IPS DF 4.7 (cell line): ENCODE measurements at regions not wholly inside any gene's neighbourhood (a gene's known extent, or its start where the extent isn't known, plus 50 kb on each side); places are given as distances from the start of the nearest gene placed in this dataset.
A peak's percentile ranks its signal among the peaks of the same experiment; 100 is the strongest.

Experiments
- DNase-seq: peaks from one replicate; pipeline ENCODE4 v3.0.0-alpha.2; 2013; ENCODE audit warnings: low spot score; ENCODE audit errors: extremely low read depth

DNA sequence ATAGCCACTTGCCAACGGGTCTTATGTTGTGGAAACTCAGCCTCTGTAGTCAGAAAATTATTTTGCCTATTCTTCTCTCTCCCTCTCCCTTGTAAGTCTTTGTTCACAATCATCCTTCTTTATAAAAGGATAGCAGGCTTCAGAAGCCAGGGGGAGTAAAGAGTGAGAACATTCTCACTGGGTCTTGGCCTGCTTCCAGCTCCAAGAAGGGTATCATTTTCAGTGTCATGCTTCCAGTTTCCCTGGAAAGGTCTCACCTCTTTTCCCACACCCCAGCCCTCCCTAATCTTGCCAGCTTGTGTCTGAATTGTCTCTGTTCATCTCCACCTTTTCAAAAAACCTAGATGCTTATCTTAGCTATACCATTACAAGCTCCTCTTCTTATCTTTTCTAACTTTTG lies 346.2 kb upstream of the LRRC7 start:
- no peak for DNase-seq

DNA sequence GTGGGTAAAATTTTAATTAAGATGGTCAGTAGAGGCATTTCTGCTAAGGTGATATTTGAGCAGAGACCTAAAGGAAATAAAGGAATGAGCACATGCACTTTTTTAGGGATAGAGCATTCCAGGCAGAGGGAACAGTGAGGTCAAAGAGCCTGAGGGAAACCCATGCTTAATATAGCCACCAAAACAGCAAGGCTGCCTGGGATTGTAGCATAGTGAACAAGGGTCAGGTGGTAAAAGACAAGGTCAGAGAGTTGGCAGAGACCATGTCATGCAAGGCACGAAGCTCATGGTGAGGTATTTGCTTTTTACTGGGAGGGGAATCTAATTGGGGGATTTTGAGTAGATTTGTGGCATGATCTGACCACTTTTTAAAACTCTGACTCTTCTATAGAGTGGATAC lies 344.6 kb upstream of the LRRC7 start:
- no peak for DNase-seq

DNA sequence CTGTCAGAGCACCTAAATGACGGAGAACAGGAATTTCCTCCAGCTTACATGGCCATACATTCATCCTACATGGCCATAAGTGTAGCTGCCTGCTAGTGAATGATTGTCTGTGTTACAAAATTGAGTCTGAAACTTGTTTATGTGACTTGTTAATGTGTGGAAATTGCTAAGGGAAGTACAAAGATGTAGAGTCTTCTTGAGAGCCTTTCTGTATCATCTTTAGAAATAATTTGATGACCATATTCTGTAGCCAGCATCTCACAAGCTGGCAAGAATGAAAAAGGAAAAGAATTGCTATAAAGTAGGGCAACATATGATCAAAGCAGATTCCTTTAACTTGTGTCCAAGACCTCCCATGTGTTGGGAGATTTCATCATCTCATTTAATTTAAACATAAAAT lies 339.2 kb upstream of the LRRC7 start:
- no peak for DNase-seq

DNA sequence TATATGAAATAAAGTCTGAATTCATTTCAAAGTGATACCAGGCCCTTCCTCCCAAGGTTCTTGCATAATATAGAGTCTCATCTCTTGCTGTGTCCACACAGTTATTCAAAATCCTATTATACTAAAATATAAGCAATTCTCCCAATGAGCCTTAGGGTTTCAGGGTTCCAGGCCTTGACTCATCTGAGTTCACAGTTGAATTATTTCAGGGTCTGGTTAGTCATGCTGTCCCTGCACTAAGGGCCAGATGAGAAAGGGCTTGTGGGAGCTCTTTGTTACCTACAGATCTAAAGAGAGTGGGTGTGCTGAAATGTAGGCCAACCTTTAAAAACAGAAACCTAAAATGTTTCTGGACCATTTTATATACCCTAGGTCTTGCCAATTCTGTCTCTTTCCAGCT lies 337.5 kb upstream of the LRRC7 start:
- DNase-seq, result no peak

DNA sequence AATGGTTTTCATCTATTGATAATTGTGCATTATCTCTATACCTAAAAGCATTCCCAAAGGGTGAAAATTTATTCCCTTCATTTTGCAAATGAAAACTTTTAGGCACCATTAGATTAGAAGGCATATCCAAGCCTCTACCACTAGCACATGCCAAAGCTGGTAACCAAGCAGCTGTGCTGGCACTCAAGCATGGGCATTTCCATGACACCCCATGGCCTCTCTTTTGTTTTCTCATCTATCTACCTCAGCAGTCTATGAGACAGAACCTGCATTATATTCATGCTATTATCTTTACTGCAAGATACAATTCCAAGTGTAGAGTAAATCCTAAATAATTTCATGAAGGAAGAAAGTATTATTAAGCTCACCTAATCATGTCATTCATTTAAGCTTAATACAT lies 334.3 kb upstream of the LRRC7 start:
- DNase-seq, result no peak

DNA sequence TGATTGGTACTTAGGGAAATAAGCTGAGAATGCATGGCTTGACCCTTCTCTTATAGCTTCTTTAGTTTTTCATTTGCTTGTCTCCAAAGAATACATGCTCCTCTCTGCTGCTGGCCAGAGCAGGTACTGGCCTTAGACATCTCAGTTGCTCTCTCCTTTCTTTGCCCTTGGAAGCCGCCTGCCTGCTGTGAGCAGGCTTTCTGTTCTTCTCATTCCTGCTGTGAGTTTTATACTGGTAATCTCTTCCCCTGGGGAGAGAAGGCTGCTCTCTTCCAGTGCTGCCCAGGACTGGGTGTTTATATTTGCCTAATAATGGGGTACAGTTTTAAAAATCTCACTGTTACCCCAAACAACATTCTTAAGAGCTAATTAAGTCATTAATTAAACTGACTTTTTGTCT lies 323.5 kb upstream of the LRRC7 start:
- DNase-seq, result peak; percentile 38

DNA sequence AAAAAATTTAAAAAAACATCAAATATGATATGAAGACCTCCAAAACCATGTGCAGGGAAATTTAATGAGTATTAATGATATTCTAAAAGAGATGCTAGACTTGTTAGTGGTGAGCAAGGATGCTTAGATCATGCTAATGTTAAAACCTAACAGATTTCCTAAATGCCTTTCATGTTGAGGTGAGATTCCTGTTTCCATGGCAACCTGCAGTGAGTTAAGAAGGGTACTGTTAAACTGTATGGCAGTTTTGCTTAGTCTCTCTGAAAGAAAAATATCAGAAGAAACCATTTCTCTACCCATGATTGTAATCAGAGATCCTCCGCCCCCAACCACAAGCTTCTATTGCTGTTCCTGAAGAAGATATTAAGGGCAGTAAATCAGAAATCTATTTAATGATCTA lies 321.6 kb upstream of the LRRC7 start:
- DNase-seq, result no peak

DNA sequence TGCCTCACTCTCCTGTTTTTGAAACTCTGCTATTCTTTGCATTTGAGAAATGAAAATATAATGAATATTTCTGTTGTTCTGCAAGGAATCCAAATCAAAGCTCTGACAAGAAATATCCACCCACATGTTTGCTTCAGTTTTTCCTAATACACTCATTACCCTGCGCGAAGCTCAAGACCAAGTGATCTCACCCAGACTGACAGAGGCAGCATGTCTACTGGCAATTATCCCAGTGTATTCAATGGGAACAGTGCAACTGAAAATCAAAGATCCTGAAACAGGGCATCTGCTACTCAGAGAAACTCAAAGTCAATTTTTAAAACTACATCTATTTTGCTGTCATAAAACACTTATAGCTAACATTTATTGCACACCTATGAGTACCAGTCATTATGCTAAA lies 321.0 kb upstream of the LRRC7 start:
- no peak for DNase-seq

DNA sequence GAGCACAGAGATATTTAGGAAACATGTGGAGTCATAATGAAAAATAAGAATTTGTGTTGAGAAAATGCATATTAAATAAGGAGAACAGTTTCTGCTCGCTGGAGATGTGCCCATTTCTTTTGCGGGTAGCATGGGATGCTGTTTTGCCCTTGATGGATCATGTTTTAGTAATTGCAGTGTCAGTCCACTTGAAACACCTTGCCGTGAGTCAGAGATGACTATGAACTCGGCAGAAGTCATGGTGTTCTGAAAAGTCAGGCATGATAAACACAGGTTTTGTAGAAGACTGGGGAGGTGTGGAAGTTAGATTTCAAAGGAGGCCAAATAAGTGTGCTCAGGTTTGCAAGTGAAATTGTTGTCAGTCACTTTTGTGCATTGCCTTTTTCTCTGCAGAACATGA lies 315.0 kb upstream of the LRRC7 start:
- DNase-seq, result no peak

DNA sequence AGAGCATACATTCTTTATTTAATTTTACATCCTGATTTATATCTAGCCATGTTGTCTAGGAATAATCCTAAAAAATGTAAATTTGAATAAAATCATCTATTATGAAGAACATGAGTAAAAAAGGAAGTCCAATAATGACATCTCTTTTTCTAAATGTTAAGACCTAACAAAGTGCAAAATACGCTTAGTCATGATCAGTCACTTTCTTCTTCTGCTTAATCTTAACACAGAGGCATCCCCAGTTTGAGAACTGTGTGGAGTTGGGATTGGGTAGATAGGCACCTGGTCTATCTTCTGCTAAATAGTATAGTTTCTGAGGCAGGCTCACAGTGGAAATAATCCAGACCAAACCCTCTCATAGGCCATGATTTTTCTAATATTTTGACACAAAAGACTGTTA lies 311.7 kb upstream of the LRRC7 start:
- no peak for DNase-seq

DNA sequence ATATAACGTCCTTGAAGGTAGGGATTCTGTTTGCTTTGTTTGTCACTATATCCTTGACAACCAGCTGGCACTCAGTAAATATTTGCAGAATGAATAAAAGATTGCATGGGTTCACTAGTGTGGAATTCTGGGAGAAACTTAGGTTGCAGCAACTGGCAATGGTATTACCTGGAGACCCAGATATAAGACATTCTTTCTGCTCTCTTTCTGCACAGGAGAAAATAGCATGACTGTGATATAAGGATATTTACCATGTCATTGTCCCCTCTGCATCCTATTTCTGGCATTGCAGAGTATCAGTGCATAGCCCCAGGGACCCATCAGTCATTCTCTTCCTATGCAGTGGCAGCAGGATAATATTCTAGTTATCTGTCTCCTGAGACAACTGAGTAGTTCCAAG lies 308.9 kb upstream of the LRRC7 start:
- DNase-seq, result no peak

DNA sequence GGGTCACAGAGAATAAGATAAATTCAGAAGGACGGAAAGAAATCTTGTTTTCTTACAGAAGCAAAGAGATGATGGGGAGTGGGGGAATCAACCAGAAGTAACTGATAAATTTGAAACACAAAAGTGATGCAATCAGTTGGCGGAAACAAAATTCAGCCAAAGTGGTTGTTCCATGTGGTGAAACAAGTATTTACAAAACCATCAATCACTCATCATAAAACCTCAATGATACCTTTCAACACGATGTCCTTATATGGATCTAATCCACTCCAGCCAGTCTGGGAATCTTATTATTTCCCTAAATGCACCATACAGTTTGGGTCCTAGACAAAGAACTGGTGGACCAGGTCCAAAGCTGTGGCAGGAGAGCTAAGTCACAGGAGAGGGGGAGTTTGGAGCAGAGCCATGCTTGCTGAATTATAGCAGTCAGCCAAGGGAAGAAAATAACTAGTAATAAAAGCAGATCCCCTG lies 303.8 kb upstream of the LRRC7 start:
- no peak for DNase-seq

DNA sequence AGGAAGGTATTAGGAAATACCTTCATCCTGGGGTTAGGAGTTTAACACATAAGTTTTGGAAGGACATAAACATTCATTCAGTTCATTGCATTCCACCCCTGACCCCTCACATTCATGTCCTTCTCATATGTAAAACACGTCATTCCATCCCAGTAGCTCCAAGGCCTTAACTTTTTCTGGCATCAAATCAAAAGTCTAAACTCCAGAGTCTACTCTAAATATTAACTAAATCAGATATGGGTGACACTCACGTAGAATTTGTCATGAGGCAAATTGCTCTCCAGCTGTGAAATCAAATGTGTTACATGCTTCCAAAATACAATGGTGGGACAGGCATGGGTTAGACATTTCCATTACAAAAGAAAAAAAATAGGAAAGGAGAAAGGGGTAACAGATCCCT lies 298.2 kb upstream of the LRRC7 start:
- DNase-seq, result no peak

DNA sequence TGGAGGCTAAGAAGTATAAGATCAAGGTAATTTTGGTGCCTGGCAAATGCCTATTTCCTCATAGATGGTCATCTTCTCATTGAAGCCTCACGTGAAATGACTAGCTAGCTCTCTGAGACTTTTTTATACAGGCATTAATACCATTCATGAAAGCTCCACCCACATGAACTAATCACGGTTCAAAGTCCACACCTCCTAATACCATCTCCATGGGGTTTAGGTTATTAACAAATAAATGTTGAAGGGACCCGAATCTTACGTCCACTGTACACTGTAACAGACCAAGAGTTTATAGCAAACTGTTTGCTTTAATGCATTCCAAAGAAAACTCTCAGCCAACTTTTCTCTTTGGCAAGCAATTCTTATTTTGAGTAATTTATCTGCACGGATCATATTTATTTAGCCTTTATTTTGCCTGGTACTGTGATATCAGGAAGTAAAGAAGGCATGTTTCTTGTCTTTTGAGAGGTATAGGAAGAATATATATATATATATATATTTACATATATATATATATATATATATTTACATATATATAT lies 296.1 kb upstream of the LRRC7 start:
- no peak for DNase-seq

DNA sequence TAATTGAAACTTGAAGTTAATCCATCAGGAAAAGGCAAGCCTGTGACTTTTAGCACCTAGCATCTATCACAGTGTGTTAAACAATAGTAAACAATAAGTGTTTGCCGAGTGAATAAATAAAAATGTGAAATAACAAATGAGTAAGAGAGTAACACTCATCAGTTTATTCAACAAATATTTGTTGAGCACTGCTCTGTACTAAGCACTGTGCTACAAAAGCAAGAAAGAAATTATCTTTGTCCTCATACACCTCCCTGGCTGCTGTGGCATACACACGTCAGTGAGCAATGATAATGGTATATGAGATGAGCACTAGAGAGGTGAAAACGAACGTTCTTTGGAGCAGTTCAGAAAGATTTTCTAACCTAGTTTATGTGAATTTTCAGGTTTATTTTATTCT lies 295.0 kb upstream of the LRRC7 start:
- no peak for DNase-seq

DNA sequence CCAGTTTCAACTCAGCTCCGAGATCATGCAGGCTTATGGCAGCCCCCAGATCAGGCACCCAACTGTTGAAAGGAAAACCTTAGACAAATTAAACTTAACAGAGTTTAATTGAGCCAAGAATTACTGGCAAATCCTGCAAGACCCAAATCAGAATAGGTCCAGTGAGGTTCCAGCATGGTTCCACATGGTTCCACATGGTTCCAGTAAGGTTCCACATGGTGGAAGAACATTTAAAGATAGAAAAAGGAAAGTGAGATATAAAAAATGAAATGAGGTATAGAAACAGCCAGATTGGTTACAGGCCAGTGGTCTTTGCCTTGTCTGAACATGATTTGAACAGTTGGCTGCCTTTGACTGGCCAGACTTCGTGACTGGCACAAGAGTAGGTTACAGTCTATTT lies 288.8 kb upstream of the LRRC7 start:
- DNase-seq, result no peak

DNA sequence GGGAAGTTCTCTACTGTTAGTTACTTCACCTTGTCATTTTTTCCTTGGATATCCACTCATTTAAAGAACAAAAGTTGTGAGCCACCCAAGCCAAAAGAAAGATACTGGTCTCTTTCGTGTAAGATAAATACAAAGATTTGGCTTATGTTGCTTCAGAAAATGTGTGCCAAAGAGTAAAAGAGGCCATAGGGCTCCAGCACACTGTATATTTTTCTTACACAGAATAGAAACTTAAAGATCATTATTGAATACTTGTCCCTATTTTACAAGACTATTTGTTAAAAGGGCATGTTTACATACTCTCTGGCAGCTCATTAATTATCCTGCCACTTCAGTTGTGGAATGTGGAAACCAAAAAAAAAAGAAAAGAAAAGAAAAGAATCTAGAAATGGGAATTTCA lies 284.2 kb upstream of the LRRC7 start:
- no peak for DNase-seq

DNA sequence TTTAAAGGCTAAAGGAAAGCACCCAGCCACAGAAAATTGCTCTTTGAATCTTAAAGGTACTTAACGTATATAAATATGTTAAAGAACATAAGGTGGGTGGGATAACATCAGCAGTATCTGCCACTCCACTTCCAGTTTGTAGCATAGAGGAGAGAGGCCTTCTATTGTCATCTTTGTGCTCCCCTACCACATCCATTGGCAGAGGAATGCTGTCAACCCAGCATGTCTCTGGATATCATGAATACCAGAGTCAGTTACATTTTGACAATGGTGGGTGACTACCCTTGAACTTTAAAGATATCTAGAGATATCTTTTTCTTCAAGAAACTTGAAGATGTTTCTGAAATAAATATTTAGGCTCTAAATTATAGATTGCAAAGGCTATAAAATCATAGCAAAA lies 283.2 kb upstream of the LRRC7 start:
- DNase-seq, result no peak

DNA sequence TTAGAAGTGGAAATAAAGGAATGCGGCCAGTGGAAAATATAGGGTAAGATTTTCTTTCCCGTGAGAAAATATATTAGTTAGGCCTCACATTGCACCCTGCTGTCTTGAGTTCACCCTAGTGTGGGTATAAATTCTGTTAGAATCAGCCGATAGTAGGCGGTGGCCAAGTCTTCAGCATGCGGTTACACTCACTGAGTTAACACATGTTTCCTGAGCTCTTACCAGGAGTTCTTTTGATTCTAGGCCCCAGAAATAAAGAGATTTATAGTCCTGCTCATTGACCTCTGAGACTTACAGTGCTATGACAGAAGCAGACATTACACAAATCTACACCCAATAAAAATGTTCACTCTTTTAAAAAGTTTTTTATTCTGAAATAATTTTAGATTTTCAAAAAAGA lies 279.3 kb upstream of the LRRC7 start:
- DNase-seq, result no peak

DNA sequence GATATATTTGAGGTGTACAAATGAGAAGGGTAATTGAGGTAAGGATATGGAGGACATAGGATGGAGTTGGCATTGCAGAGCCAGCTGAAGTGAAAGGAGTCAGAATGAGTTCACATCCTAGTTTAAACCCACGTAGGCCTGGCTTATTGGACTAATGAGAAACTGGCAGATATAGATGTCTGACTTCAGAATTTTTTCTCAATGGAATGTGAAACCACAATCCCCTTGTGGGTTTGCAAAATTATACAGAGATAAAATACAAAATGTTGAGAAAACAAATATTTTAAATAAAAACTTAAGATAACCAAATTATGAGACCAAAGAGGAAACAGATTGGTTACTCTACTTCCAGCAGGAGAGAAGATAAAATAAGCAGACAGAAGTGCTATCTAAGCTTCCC lies 277.4 kb upstream of the LRRC7 start:
- no peak for DNase-seq

DNA sequence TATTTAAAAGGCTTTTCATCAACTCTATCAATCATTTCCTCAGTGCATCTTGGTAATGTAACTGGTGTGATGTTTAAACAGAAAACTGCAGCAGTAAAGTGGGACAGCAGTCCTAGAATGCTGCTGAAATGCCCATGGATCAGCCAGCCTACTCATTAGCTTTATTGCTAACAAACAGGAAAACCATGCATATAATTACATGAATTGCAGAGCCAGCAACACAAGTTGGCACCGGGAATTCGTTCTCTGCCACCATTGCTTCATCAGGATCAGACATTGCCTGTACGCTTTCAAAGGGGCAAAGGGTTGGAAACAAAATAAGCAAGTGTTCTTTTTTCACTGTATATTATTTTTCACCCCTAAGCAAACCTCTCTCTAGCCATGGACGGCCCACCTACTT lies 276.2 kb upstream of the LRRC7 start:
- no peak for DNase-seq

DNA sequence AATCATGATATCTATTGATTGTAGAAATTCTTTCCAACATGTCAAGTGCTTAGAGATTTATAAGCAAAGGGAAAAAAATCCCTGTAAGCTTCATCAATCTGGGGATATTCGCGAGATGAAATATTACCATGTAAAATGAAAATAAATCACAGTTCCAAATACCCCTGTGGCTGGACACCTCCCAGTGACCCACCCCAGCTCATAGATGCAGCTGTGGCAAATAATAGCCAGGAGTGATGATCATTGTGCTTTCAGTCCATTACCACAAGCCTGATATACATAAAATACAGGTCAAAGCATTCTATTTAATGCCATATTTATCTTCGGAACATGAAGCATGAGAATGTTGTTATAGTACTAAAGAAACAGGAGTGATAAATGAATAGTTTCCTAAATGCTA lies 274.9 kb upstream of the LRRC7 start:
- no peak for DNase-seq

DNA sequence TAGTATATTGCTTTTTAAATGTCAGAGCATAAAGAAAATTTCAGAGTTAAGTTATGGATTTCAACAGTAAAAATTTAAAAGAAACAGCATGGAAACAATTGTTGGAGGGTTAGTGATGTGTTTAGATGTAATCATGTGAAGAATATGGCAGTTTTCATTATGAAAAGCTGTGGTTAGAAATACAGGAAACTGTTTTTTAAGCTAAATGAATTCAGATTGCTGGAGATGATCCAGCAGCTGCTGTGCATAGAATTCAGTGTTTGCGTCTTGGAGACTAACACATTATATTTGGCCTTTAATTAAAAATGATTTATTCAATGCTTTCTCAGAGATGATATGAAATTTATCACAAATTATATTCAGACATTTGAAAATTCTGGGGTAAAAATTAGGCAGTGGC lies 273.6 kb upstream of the LRRC7 start:
- DNase-seq, result no peak

DNA sequence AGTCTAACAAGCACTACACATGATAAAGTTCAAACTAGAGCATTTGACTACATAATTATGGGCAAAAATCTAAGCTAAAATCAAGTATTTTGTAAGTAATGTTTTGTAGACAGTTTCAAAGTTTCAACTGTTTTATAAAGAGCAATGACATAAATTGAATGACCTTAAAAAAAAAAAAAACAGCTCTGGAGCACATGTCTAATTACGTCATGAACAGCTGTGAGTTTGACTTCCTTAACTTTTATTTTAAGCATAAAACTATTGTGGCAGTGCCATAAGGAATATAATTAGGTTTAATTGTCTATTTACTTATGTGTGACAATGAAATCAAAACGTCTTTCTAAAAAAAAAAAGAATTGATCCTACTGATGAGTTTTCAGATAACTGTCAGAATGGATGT lies 272.5 kb upstream of the LRRC7 start:
- DNase-seq, result no peak
